ENCODE measurements at regions not wholly inside any gene's neighbourhood (a gene's known extent, or its start where the extent isn't known, plus 50 kb on each side); places are given as distances from the start of the nearest gene placed in this dataset.

DNA sequence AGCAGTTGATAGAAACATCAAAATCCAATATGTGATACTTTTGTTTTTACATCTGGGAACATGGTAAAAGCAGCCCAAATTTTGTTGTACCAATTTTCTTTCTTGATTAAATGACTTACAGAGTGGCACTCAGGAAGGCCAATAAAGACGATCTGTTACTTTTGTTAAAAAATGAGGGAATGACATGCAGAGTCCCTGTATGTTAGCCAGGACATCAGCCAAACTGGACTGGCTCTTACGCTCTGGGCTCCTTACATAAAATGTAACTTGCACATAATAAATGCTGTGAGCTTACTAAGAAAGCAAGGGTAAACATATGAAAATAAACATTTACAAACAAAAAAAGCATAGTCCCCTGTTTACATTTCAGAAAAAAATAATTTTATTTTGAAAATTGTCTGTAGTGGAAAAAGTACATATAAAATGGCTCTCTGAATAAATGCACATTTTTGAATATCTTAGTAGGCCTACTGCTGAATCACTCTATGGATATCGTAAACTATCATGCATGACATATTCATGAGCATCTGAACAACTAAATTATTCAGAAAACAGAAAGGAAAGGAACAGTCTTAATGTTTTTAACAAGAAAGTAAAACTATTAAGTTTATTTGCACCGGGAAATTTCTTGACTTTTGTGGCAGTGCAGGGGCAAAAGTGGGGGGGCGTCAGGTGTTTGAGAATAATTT lies 534.5 kb downstream of the KCTD12 start:
- TF ChIP-seq GATA2 (IDR thresholded peaks at IDR 0.05; ENCODE audit: low read depth, low read length) = no peak
- TF ChIP-seq GATA3 (IDR thresholded peaks at IDR 0.05; ENCODE audit: low read depth, low read length) = no peak
